Embryonic facial prominence (tissue), 1 donor: ENCODE measurements at regions not wholly inside any gene's neighbourhood (a gene's known extent, or its start where the extent isn't known, plus 50 kb on each side); places are given as distances from the start of the nearest gene placed in this dataset.
A peak's percentile ranks its signal among the peaks of the same experiment; 100 is the strongest.

ENCODE experiments used
- DNase-seq: peaks from one replicate; pipeline ENCODE4 v3.0.0-alpha.2; 2016; ENCODE audit errors: extremely low spot score

- no peak for DNase-seq
These were observed 552.3 kb upstream of the ARGLU1 start for GRCh38 chr13:107119989-107120881.

- DNase-seq = no peak
These were observed 550.6 kb upstream of the ARGLU1 start for GRCh38 chr13:107118506-107118905.

DNA sequence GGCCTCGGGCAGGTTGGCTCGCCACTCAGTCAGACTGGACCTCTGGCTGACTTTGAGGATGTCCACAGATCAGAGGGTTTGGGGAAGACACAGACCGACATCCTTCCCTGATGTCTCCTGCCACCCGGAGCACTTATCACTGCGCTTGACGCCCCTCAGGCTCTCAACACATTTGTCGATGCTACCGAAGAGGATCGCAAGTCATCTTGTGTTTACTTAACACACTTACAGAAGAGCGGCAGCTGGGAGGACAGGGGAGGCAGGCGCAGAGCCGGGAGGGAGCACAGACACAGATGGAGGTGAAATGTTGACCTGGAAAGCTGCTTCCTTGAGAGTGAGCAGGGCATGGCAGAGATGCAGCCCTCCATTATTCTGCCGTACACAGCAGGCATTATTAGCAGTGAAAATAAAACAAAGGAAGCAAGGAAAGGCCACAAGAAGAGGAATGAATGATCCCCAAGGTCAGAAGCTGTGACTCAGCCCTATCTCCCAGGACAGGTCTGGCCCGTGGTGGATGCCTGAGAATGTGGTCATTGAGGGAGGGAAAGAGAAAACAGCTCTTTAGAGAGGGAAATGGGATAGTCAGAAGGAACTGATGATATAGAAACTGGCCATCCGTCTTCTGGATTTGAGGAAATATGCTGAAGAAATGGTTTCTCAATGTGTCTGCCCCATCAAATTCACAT lies 549.5 kb upstream of the ARGLU1 start:
- no peak for DNase-seq

GRCh38 chr13:107113387-107113786 lies 545.5 kb upstream of the ARGLU1 start:
- DNase-seq = no peak

DNA sequence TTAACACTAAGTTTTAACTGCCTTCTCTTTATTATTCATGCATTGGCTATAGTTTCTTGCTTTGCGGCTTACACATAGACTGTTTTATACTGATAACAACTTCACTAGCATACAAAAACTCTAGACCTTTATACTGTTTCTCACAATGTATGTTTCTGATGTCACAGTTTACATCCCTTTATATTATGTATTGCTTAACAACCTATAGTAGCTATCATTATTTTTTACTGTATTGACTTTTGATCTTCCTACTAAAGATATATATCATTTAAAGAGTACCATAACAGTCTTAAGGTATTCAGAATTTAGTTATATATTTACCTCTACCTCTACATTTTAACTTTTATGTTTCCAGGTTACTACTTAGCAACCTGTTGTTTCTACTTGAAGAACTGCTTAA lies 543.3 kb upstream of the ARGLU1 start:
- no peak for DNase-seq

GRCh38 chr13:107104631-107105030 lies 536.7 kb upstream of the ARGLU1 start:
- DNase-seq = no peak

DNA sequence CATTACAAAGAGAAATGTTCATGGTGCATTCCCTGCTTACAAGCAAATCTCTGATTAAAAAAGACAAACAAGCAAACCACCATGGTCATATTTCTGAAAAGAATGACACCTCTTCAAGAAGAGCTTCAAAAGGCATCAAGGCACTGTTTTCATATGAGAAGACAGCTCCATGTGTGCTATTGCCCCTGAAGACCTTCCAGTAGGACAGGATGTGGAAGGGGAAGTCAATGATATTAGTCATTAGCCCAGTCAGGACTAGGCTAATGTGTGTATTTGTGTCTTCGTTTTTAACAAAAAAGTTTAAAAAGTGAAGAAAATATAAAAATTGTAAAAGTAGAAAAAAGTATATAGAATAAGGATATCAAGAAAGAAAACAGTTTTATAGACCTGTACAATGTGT lies 534.7 kb upstream of the ARGLU1 start:
- no peak for DNase-seq

GRCh38 chr13:107099661-107100060 lies 531.7 kb upstream of the ARGLU1 start:
- DNase-seq = no peak

GRCh38 chr13:107097916-107098315 lies 530.0 kb upstream of the ARGLU1 start:
- DNase-seq = no peak

- DNase-seq = no peak
These were observed 527.9 kb upstream of the ARGLU1 start for GRCh38 chr13:107095876-107096275.

DNA sequence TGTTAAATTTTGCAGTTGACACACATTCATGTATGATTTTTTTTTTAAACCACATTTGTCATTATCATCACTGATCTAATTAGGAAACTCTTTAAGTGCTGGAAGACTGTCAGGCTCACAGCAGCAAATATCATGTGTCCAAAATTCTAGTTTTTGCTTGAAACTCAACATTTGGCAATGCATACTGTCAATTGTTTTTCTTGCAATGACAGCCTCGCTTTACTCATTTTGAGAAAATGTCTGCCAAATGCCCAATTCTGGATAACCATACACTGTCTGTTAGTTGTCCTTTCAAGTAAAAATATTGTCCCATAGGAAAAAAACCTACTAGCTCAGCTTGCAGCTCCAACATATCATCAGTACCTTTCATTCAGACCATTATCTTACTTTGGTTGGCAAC lies 523.9 kb upstream of the ARGLU1 start:
- no peak for DNase-seq

- DNase-seq = no peak
These were observed 523.5 kb upstream of the ARGLU1 start for GRCh38 chr13:107091428-107091827.

GRCh38 chr13:107088061-107088460 lies 520.1 kb upstream of the ARGLU1 start:
- DNase-seq = no peak

GRCh38 chr13:107079423-107080049 lies 511.6 kb upstream of the ARGLU1 start:
- peak; percentile 39 for DNase-seq

DNA sequence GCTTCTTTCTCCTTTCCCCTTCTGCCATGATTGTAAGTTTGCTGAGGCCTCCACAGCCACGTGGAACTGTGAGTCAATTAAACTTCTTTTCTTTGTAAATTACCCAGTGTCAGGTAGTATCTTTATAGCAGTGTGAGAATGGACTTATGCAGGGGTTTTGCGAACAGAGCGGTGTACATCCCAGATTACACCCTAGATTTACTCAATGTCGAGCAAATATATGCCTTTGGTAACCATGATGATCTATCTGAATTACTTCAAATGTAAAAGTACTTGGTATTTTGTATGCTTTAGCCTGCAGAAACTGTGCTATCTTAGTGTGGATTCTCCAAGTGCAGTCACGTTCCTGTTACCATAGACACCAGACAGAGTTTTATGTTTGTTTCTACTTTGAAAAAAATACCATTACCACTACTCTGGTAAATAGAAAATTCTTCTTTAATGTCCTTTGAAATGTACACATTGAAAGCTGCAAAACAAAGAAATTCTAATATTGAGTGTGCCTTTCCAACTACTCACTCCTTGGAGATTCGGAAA lies 510.4 kb upstream of the ARGLU1 start:
- no peak for DNase-seq

- DNase-seq = no peak
These were observed 508.9 kb upstream of the ARGLU1 start for GRCh38 chr13:107076801-107077200.

- no peak for DNase-seq
These were observed 507.6 kb upstream of the ARGLU1 start for GRCh38 chr13:107075576-107075975.

GRCh38 chr13:107070792-107071191 lies 502.9 kb upstream of the ARGLU1 start:
- no peak for DNase-seq

DNA sequence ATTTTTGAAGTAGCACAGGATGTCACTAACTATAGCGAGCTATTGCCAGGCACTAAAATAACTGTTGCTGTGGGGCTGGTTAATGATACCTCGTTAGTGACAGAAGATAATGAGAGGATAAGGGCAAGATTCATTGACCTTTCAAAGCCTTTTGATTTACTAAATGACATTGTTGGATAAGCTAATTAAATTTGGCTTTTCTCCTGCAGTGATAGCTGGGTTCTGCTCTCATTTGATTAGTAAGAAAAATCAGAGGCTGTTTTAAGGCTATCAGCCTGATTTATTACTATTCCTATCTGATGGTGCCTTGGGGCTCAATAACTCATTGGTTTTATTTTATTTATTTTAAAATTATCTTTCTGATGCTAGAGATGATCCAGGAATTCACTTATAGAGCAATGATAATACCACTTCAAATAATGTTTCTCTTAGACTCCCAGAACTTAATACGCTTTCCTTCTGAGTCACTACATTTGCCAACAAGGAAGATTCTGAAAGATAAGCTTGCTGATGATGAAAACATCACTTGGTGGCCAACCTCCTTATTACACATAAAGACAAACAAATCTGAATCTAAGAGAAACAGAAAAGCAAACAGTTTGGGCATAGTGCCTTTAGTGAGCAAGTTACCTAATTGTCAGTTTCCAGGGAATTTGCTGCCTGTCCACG lies 501.3 kb upstream of the ARGLU1 start:
- DNase-seq = no peak

- DNase-seq = no peak
These were observed 499.4 kb upstream of the ARGLU1 start for GRCh38 chr13:107067381-107067780.

GRCh38 chr13:107066355-107066754 lies 498.4 kb upstream of the ARGLU1 start:
- no peak for DNase-seq

DNA sequence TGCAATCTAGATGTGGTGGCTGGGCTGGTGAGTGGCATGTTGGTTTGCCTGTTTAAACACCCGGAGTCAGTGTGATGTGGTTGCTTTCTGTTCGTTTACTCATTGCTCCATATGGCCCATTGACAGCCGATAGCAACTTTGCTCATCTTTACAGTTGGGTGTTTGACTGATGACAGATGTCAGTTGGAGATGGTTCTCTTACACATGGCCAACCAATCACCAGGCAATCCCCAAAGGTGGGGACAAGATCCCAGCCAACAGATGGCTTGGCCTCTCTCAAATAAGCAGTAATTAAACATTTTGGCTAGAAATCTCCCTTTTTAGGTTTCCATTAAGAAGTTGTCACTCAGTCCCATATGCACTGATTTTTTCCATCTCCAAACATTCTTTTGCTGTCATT lies 497.1 kb upstream of the ARGLU1 start:
- no peak for DNase-seq
